ENCODE measurements at regions not wholly inside any gene's neighbourhood (a gene's known extent, or its start where the extent isn't known, plus 50 kb on each side); places are given as distances from the start of the nearest gene placed in this dataset.
"Not testable (repeated sequence)": the region's sequence is repeated elsewhere in the genome, so short reads cannot be mapped to it uniquely, and the experiment has no call there.

GRCh38 chr7:37594602-37595001 lies 89.0 kb upstream of the GPR141 start:
- no peak overlapping the region for H3K4me3 ChIP-seq (ENCODE audit: low read depth, low read length)
- DNase-seq (ENCODE audit: low read depth), result no peak
- TF ChIP-seq CTCF (IDR thresholded peaks at IDR 0.05; ENCODE audit: control insufficient read depth, extremely low read depth, insufficient read depth), result no peak

GRCh38 chr7:37598824-37599223 lies 84.7 kb upstream of the GPR141 start:
- H3K4me3 ChIP-seq (ENCODE audit: low read depth, low read length), result no peak overlapping the region
- no peak for DNase-seq (ENCODE audit: low read depth)
- no peak for TF ChIP-seq CTCF (IDR thresholded peaks at IDR 0.05; ENCODE audit: control insufficient read depth, extremely low read depth, insufficient read depth)

- DNase-seq (ENCODE audit: low read depth), result no peak
- TF ChIP-seq CTCF (IDR thresholded peaks at IDR 0.05; ENCODE audit: control insufficient read depth, extremely low read depth, insufficient read depth), result no peak
- no peak overlapping the region for H3K4me3 ChIP-seq (ENCODE audit: low read depth, low read length)
Measured at GRCh38 chr7:37601321-37601720, 82.2 kb upstream of the GPR141 start.

DNA sequence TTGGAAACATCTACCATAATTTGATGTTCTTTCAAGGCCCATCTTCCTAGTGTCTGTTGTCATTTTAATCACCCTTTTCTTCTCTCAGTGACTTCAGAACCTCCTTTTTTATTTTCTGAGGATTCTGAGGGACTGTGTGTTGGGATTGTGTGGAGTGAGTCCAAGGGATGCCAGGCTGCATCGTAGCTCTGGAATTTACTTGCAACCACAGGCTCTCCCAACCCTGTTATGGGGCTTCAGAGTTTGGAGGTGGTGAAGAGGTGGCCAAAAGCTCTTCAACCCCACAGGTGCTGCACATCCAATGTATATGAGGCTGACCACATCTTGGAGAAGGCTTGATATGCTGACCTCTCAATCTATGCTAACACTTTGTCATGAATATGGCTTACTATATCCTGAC lies 79.5 kb upstream of the GPR141 start:
- no peak overlapping the region for H3K4me3 ChIP-seq (ENCODE audit: low read depth, low read length)
- no peak for TF ChIP-seq CTCF (IDR thresholded peaks at IDR 0.05; ENCODE audit: control insufficient read depth, extremely low read depth, insufficient read depth)
- DNase-seq (ENCODE audit: low read depth), result no peak

DNA sequence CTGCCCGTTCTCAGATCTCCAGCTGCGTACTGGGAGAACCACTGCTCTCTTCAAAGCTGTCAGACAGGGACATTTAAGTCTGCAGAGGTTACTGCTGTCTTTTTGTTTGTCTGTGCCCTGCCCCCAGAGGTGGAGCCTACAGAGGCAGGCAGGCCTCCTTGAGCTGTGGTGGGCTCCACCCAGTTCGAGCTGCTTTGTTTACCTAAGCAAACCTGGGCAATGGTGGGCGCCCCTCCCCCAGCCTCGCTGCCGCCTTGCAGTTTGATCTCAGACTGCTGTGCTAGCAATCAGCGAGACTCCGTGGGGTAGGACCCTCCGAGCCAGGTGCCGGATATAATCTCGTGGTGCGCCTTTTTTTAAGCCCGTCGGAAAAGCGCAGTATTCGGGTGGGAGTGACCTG lies 66.2 kb upstream of the GPR141 start:
- H3K4me3 ChIP-seq (ENCODE audit: low read depth, low read length); DNase-seq (ENCODE audit: low read depth): not testable (repeated sequence)

DNA sequence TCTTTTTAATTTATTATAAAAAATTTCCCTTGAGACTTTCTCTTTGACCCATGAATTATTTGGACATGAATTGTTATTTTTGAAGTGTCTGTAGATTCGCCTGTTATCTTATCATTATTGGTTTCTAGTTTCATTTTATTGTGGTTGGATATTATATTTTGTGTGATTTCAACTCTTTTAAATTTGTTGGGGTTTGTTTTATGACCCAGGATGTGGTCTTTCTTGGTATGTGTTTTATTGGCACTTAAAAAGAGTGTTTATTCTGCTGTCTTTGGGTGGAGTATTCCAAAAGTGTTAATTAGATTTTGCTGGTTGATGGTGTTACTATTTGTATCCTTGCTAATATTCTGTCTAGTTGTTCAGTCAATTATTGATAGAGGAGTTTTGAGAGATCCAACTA lies 50.5 kb upstream of the GPR141 start:
- TF ChIP-seq CTCF (IDR thresholded peaks at IDR 0.05; ENCODE audit: control insufficient read depth, extremely low read depth, insufficient read depth), result no peak
- DNase-seq (ENCODE audit: low read depth), result no peak

More for the DNA sequence above, 50.5 kb upstream of the GPR141 start:
- H3K4me3 ChIP-seq (ENCODE audit: low read depth, low read length), result no peak overlapping the region
